HepG2 (cell line): ENCODE measurements at regions not wholly inside any gene's neighbourhood (a gene's known extent, or its start where the extent isn't known, plus 50 kb on each side); places are given as distances from the start of the nearest gene placed in this dataset.

Experiments
- ATAC-seq: fragments of 200-7000 bp; cut with Tn5 transposase; 3 replicates; pipeline ENCODE4 v1.9.1; 2020; ENCODE audit warnings: mild to moderate bottlenecking, moderate library complexity
- BruUV-seq: library from RNA; stranded (reverse); fragments of 400-500 nt; replicated peaks from 2 replicates; lab custom pipeline; 2021; lab: Mats Ljungman, UMichigan
- CTCF ChIA-PET: fragments of 300-600 bp; formaldehyde crosslinking; extraction: SDS; loops from one replicate; lab custom pipeline; 2021; ENCODE audit warnings: low total read pairs, inconsistent platforms, low intra/inter-chr PET ratio; lab: Yijun Ruan, JAX
- POLR2A ChIA-PET: fragments of 350-600 bp; sonication (Branson Sonifier 250); formaldehyde crosslinking; loops from one replicate; lab custom pipeline; 2020; ENCODE audit warnings: antibody characterized with exemption, inconsistent platforms; lab: Yijun Ruan, JAX
- DNase-seq: peaks from one replicate; pipeline ENCODE4 v3.0.0-alpha.2; 2015; ENCODE audit warnings: low spot score
- FAIRE-seq: peaks from 3 replicates; lab custom pipeline; 2011; peaks lifted over from hg19 to GRCh38; lab: Jason Lieb, UNC
- H2AFZ ChIP-seq: one replicate; pipeline ENCODE4 v1.6.1; 2011; ENCODE audit warnings: low read length, inconsistent platforms
- H3K27ac ChIP-seq: fragments of 300-600 bp; 3 replicates; pipeline ENCODE4 v1.8.0; 2011; ENCODE audit warnings: mixed run types, mild to moderate bottlenecking, mixed read lengths, low read length, inconsistent platforms; ENCODE audit not compliant: insufficient read depth; ENCODE audit errors: extremely low read length
- H3K27me3 ChIP-seq, 2 experiments: fragments of 200-600 bp in 1 of 2; 2 replicates in 1 of 2; 3 replicates in 1 of 2; pipeline versions ENCODE4 v1.6.0 to v1.8.0; 2011; ENCODE audit warnings: low read length in 2 of 2, mild to moderate bottlenecking in 2 of 2, moderate library complexity in 2 of 2, inconsistent platforms in 1 of 2; ENCODE audit not compliant: insufficient read depth in 2 of 2, control insufficient read depth in 1 of 2
- H3K36me3 ChIP-seq, 2 experiments: fragments of 200-600 bp in 1 of 2; replicated peaks in 1 of 2; 2 replicates in 1 of 2; 3 replicates in 1 of 2; pipeline versions ENCODE4 v1.5.1 to v1.8.0; 2011; ENCODE audit warnings: low read length in 2 of 2, inconsistent platforms in 1 of 2; ENCODE audit not compliant: insufficient read depth in 2 of 2, control insufficient read depth in 1 of 2
- H3K4me1 ChIP-seq: 2 replicates; pipeline ENCODE4 v1.5.1; 2012; ENCODE audit warnings: low read length, inconsistent platforms; ENCODE audit not compliant: insufficient read depth
- H3K4me2 ChIP-seq: 2 replicates; pipeline ENCODE4 v1.6.0; 2011; ENCODE audit warnings: low read depth, low read length, inconsistent platforms
- H3K4me3 ChIP-seq, 3 experiments: fragments of 200-600 bp in 1 of 3; sonication (generic), shearing (Covaris generic) in 1 of 3; replicated peaks in 1 of 3; 2 replicates each; pipeline ENCODE4 v1.5.1; 2011 to 2016; ENCODE audit warnings: low read length in 3 of 3, inconsistent platforms in 2 of 3, low read depth in 2 of 3, mild to moderate bottlenecking in 2 of 3, control low read depth in 1 of 3, mixed read lengths in 1 of 3; ENCODE audit not compliant: insufficient read depth in 1 of 3
- H3K79me2 ChIP-seq: one replicate; pipeline ENCODE4 v1.6.1; 2011; ENCODE audit warnings: low read length, inconsistent platforms; ENCODE audit not compliant: insufficient read depth
- H3K9ac ChIP-seq: 2 replicates; pipeline ENCODE4 v1.6.0; 2011; ENCODE audit warnings: mild to moderate bottlenecking, low read depth, low read length, inconsistent platforms; ENCODE audit not compliant: insufficient read depth
- H3K9me3 ChIP-seq: 2 replicates; pipeline ENCODE4 v1.5.1; 2012; ENCODE audit warnings: mild to moderate bottlenecking, low read length
- H4K20me1 ChIP-seq: 2 replicates; pipeline ENCODE4 v1.6.0; 2011; ENCODE audit warnings: inconsistent platforms, mild to moderate bottlenecking, low read length, moderate library complexity; ENCODE audit not compliant: insufficient read depth
- CENPBD1 ChIP-seq: sonication (generic); formaldehyde crosslinking; IDR thresholded peaks from 2 replicates; pipeline ENCODE4 v1.8.0; 2022; ENCODE audit warnings: missing genetic modification reagents, low read depth, mild to moderate bottlenecking, borderline replicate concordance
- GLI4 ChIP-seq: sonication (generic); formaldehyde crosslinking; IDR thresholded peaks from 2 replicates; pipeline ENCODE4 v1.5.1; 2020; ENCODE audit warnings: missing genetic modification reagents, mild to moderate bottlenecking, moderate library complexity, borderline replicate concordance
- MTF2 ChIP-seq: sonication (generic); formaldehyde crosslinking; IDR thresholded peaks from 2 replicates; pipeline ENCODE4 v1.5.0; 2020; ENCODE audit warnings: missing genetic modification reagents, borderline replicate concordance
- NCOA1 ChIP-seq: sonication (generic); formaldehyde crosslinking; IDR thresholded peaks from 2 replicates; pipeline ENCODE4 v1.9.0; 2021; ENCODE audit warnings: missing genetic modification reagents
- NFKBIZ ChIP-seq: IDR thresholded peaks from 2 replicates; pipeline ENCODE4 v1.6.1; 2018; ENCODE audit warnings: missing genetic modification reagents, missing compliant biosample characterization
- NFYC ChIP-seq: IDR thresholded peaks from 2 replicates; pipeline ENCODE4 v1.6.1; 2016; ENCODE audit warnings: missing genetic modification reagents, missing compliant biosample characterization
- PAWR ChIP-seq: sonication (generic); formaldehyde crosslinking; IDR thresholded peaks from 2 replicates; pipeline ENCODE4 v1.4.0; 2020; ENCODE audit warnings: missing genetic modification reagents, mild to moderate bottlenecking, borderline replicate concordance
- RFXAP ChIP-seq: sonication (generic); formaldehyde crosslinking; IDR thresholded peaks from 2 replicates; pipeline ENCODE4 v1.4.0; 2020; ENCODE audit warnings: missing genetic modification reagents, borderline replicate concordance
- TRAFD1 ChIP-seq: sonication (generic); formaldehyde crosslinking; IDR thresholded peaks from 2 replicates; pipeline ENCODE4 v1.5.1; 2020; ENCODE audit warnings: missing genetic modification reagents, mild to moderate bottlenecking, borderline replicate concordance
- WIZ ChIP-seq: sonication (generic); formaldehyde crosslinking; IDR thresholded peaks from 2 replicates; pipeline ENCODE4 v1.5.1; 2020; ENCODE audit warnings: mild to moderate bottlenecking, missing genetic modification reagents
- ZBTB33 ChIP-seq: sonication (generic); formaldehyde crosslinking; IDR thresholded peaks from 2 replicates; pipeline ENCODE4 v1.4.0; 2020; ENCODE audit warnings: missing genetic modification reagents
- ZBTB4 ChIP-seq: sonication (generic); formaldehyde crosslinking; IDR thresholded peaks from 2 replicates; pipeline ENCODE4 v1.4.0; 2020; ENCODE audit warnings: missing genetic modification reagents, mild to moderate bottlenecking, borderline replicate concordance
- ZNF251 ChIP-seq: sonication (generic); formaldehyde crosslinking; IDR thresholded peaks from 2 replicates; pipeline ENCODE4 v1.9.0; 2021; ENCODE audit warnings: mild to moderate bottlenecking, missing genetic modification reagents
- ZNF33A ChIP-seq: sonication (generic); formaldehyde crosslinking; IDR thresholded peaks from 2 replicates; pipeline ENCODE4 v1.5.1; 2020; ENCODE audit warnings: missing genetic modification reagents, mild to moderate bottlenecking, moderate library complexity, borderline replicate concordance
- ZNF546 ChIP-seq: sonication (generic); formaldehyde crosslinking; conservative IDR thresholded peaks from 2 replicates; pipeline ENCODE4 v1.8.1; 2023; ENCODE audit warnings: mild to moderate bottlenecking, missing genetic modification reagents
- ZNF577 ChIP-seq: sonication (generic); formaldehyde crosslinking; IDR thresholded peaks from 2 replicates; pipeline ENCODE4 v1.4.0; 2020; ENCODE audit warnings: mild to moderate bottlenecking, low read depth, missing genetic modification reagents, borderline replicate concordance
- WGBS: methylation state at CpG from one replicate; pipeline ENCODE4 v1.1.6; 2017; ENCODE audit warnings: low lambda C conversion rate; 5-methylcytosine and 5-hydroxymethylcytosine counted together
- in situ Hi-C: cut with HindIII; loops from 2 replicates; pipeline ENCODE4 v1.10.0; 2017; ENCODE audit warnings: low pct_unique_long_range_greater_than_20kb; ENCODE audit not compliant: extremely low pct_ligation_motif_present
- intact Hi-C: fragments of 100-400 bp; cut with micrococcal nuclease; formaldehyde crosslinking; loops from one replicate; pipeline ENCODE4 v1.10.0; 2022; ENCODE audit not compliant: unreplicated experiment

- TF ChIP-seq ZBTB33 (no peak), TRAFD1 (no peak), ZNF546 (no peak)
These were observed 348.1 kb upstream of the VWC2 start (continued) for GRCh38 chr7:49425277-49425818.

- ChIA-PET POLR2A (no interaction called here), CTCF (no interaction called here)
- in situ Hi-C loops: no loop called here
- H3K27me3 ChIP-seq: no peaks in the 10 kb centered on the region
- H3K9ac ChIP-seq: no peak overlapping the region
- no peaks in the 10 kb centered on the region for H3K36me3 ChIP-seq
- WGBS: 22% methylated on average over 3 of the region's 4 CpGs
- H3K9me3 ChIP-seq: no peaks in the 10 kb centered on the region; the same call in 1 of the 2 replicates
- no peak overlapping the region for H3K4me3 ChIP-seq
- intact Hi-C loops: no loop called here
- H3K4me1 ChIP-seq: no peaks in the 10 kb centered on the region
- DNase-seq (no peak), FAIRE-seq (no peak), ATAC-seq (no peak)
- no TSS peak for BruUV-seq
- no peak overlapping the region for H3K27ac ChIP-seq
- H2AFZ ChIP-seq: no peak overlapping the region
- no peak overlapping the region for H3K4me2 ChIP-seq
- no peaks in the 10 kb centered on the region for H4K20me1 ChIP-seq
- H3K79me2 ChIP-seq: no peaks in the 10 kb centered on the region
- TF ChIP-seq NFYC (CRISPR knock-in tag) (no peak), CENPBD1 (no peak), ZNF577 (CRISPR knock-in tag) (no peak), NFKBIZ (no peak), WIZ (CRISPR knock-in tag) (no peak), MTF2 (CRISPR knock-in tag) (no peak), ZNF251 (no peak), ZNF33A (CRISPR knock-in tag) (no peak), GLI4 (CRISPR knock-in tag) (no peak), RFXAP (CRISPR knock-in tag) (no peak), ZBTB4 (CRISPR knock-in tag) (no peak), PAWR (CRISPR knock-in tag) (no peak), NCOA1 (CRISPR knock-in tag) (no peak)
These were observed 341.2 kb upstream of the VWC2 start for GRCh38 chr7:49432254-49432653.
